ENCODE measurements at regions not wholly inside any gene's neighbourhood (a gene's known extent, or its start where the extent isn't known, plus 50 kb on each side); places are given as distances from the start of the nearest gene placed in this dataset.
A peak's percentile ranks its signal among the peaks of the same experiment; 100 is the strongest.

GRCh38 chr3:72116226-72116625, 331.3 kb upstream of the PROK2 start:
- DNase-seq = no peak

- no peak for DNase-seq
Observed at GRCh38 chr3:72115307-72115706, 330.4 kb upstream of the PROK2 start.

GRCh38 chr3:72114773-72115172, 329.8 kb upstream of the PROK2 start:
- DNase-seq = no peak

DNA sequence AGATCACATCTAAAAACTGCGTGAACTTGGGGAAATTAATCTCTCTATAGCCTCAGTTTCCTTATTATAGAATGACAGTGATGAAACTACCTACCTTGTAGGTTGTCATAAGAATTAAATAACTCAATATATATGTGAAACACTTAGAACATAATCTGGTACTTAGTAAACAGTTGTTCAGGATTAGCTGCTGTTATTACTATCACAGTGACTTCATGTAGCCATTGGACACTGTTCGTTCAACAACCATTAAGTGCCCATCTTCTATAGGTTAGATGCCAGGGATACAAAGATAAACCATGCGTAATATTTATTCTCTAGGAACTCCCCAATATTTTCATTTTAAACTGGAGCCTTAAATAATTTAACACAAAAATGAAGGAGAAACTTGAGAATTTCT, 329.0 kb upstream of the PROK2 start:
- no peak for DNase-seq

- DNase-seq = no peak
Observed at GRCh38 chr3:72113564-72113963, 328.6 kb upstream of the PROK2 start.

- DNase-seq = no peak
Observed at GRCh38 chr3:72112435-72112834, 327.5 kb upstream of the PROK2 start.

GRCh38 chr3:72111265-72112205, 326.6 kb upstream of the PROK2 start:
- no peak for DNase-seq

- no peak for DNase-seq
Observed at GRCh38 chr3:72109327-72110259, 324.6 kb upstream of the PROK2 start.

DNA sequence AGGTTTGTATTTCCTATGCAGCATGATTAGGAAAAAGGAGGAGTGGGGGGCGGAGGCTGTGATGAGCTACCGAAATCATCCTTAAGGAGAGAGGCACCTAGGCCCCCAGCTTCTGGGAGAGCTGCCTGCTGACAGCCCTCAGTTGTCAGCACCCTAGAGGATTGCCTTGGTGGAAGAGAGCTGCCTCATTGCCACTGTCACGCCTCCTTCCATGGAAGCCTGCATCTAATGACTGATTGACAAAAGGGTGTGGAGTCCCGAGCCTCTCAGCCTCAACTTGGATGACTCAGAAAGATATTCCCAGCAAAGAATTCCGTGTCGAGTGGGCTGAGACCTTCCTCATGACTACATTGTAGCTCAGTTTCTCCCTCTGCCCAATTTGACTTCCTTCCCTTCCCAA, 320.4 kb upstream of the PROK2 start:
- DNase-seq = no peak

- no peak for DNase-seq
Observed at GRCh38 chr3:72102112-72102616, 317.2 kb upstream of the PROK2 start.

DNA sequence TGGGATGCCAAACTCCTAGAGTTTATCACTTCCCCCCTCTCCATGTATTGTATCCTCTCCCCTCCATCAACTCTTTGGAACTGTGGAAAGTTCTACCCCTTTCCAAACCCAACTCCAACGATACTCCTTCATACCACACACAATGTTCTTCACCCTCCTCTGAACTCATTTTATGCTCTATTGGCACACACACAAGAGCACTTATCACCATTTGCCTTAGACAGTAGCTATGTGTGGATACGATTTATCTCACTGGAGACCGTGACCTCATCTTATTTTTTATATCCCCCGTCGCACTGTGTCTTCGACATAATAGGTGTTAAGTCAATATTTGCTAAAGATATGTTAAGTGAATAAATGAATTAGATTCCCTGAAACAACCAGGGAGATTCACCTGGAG, 316.5 kb upstream of the PROK2 start:
- no peak for DNase-seq

GRCh38 chr3:72100601-72101187, 315.7 kb upstream of the PROK2 start:
- DNase-seq = peak; percentile 47

DNA sequence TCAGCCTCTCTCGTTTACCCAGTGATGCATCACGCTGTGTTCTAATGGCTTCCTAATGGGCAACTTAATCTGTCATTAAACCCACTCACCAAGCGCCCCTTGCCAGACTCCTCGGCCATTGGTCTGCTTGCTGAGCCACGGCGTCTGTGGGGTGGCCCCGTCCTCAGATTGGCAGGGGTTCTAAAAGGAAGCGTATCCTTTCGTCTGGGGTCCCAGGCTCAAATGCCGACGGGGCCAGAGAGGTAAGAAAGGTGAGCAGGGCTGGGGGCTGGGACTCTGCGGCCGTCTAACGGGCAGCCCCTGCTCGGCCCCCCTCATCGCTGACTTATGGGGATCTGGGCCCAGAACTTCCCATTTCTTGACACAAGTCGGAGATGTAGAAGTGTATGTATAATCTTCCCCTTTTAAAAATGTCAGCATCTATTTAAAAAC, 315.1 kb upstream of the PROK2 start:
- no peak for DNase-seq

GRCh38 chr3:72099326-72100079, 314.6 kb upstream of the PROK2 start:
- DNase-seq = no peak

DNA sequence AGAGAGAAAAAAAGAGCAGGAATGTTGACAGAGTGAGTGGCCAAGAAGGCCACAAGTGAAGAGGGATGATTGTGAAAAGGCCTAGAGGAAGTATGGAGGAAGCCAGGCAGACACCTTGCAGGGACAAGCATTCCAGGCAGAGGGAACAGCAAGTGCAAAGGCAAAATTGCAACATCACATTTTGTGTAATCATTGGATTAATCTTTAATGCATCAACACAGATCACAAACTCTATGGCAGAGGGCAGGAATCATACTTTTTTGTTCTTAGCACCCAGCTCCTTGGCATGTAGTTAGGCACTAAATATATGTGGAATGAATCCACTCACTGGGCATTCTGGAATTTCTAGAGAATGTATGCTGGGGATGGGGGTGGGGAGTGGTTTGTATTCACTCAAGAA, 312.1 kb upstream of the PROK2 start:
- no peak for DNase-seq

- no peak for DNase-seq
Observed at GRCh38 chr3:72095521-72095920, 310.6 kb upstream of the PROK2 start.

DNA sequence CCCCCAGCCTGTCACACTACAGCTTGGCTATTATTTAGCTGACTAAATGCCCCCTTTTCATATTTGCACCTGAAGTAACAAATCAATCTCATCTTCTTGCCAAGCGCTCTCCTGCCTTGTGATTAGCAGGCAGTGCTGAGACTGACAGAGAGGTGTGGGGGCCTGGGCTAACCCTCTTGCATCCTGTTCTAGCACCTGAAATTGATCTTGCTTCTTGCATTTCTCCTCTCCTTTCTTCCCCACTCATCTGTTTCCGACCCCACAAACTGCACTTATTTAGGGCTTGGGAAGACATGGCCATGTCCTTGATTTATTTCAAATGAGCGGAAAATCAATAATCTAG, 309.0 kb upstream of the PROK2 start:
- DNase-seq = no peak

- no peak for DNase-seq
Observed at GRCh38 chr3:72093270-72093991, 308.5 kb upstream of the PROK2 start.

- DNase-seq = no peak
Observed at GRCh38 chr3:72092778-72093177, 307.8 kb upstream of the PROK2 start.

DNA sequence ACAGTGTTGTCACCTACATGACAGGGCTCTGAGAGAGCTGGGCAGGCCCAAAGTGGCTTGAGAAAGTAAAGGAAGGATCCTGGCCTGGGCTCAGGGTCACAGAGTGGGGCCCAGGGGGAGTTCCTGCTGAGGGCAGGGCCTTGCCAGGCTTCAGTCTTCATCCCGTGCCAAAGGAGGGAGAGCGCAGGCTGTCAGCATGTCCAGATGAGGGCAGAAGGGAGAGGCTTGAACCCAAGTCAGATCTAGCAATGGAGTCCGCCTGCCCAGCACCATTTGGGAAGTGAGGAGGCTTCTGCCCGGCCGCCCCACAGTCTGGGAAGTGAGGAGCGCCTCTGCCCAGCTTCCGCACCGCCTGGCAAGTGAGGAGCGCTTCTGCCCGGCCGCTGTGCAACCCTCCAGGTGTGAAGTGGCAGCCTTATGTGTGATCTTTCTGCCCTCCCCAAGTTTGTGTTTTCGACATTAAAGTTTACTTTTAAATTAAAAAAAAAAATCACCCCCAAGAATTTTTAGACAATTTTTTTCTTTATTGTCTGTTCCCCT, 303.6 kb upstream of the PROK2 start:
- DNase-seq = no peak

- no peak for DNase-seq
Observed at GRCh38 chr3:72087420-72087819, 302.5 kb upstream of the PROK2 start.

DNA sequence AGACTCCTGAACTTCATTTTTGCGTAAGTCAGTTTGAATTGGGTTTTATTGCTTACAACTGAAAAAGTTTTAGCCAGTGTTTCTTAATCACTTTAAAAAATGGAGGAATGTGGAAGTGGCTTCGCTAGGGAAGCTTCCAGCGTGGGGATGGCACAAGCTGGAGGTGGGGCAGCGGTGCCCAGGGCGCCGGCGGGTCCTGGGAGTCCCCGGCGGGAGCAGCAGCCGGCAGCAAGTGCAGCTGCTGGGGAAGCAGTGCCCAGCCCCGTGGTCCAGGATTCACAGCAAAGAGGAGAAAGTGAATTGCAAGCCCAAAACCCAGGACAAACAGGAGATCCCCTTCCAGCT, 301.8 kb upstream of the PROK2 start:
- DNase-seq = no peak

Data from NCI-H1105 (cell line).